ENCODE measurements at regions not wholly inside any gene's neighbourhood (a gene's known extent, or its start where the extent isn't known, plus 50 kb on each side); places are given as distances from the start of the nearest gene placed in this dataset.

GRCh38 chr9:694403-695154, 146.9 kb upstream of the DMRT1 start:
- peak; percentile 93 for DNase-seq

GRCh38 chr9:695252-695651, 146.2 kb upstream of the DMRT1 start:
- no peak for DNase-seq

- peak; percentile 77 for DNase-seq
Measured at GRCh38 chr9:696332-697323, 144.9 kb upstream of the DMRT1 start.

- peak; percentile 82 for DNase-seq
Measured at GRCh38 chr9:698276-698675, 143.2 kb upstream of the DMRT1 start.

- no peak for DNase-seq
Measured at GRCh38 chr9:698954-699353, 142.5 kb upstream of the DMRT1 start.

- DNase-seq, result no peak
Measured at GRCh38 chr9:699396-699795, 142.1 kb upstream of the DMRT1 start.

- DNase-seq, result no peak
Measured at GRCh38 chr9:700365-701282, 140.9 kb upstream of the DMRT1 start.

- no peak for DNase-seq
Measured at GRCh38 chr9:703392-703791, 138.1 kb upstream of the DMRT1 start.

- no peak for DNase-seq
Measured at GRCh38 chr9:706073-706472, 135.4 kb upstream of the DMRT1 start.

- DNase-seq, result peak; percentile 58
Measured at GRCh38 chr9:706606-707459, 134.7 kb upstream of the DMRT1 start.

GRCh38 chr9:708182-708550, 133.3 kb upstream of the DMRT1 start:
- no peak for DNase-seq

GRCh38 chr9:708551-709432, 132.7 kb upstream of the DMRT1 start:
- DNase-seq, result no peak

GRCh38 chr9:710951-711745, 130.3 kb upstream of the DMRT1 start:
- no peak for DNase-seq

- no peak for DNase-seq
Measured at GRCh38 chr9:711761-712553, 129.5 kb upstream of the DMRT1 start.

GRCh38 chr9:712643-713042, 128.9 kb upstream of the DMRT1 start:
- no peak for DNase-seq

GRCh38 chr9:713091-713490, 128.4 kb upstream of the DMRT1 start:
- DNase-seq, result no peak

GRCh38 chr9:714675-715074, 126.8 kb upstream of the DMRT1 start:
- no peak for DNase-seq

- no peak for DNase-seq
Measured at GRCh38 chr9:715300-715699, 126.2 kb upstream of the DMRT1 start.

- no peak for DNase-seq
Measured at GRCh38 chr9:715743-716400, 125.6 kb upstream of the DMRT1 start.
